ENCODE measurements at regions not wholly inside any gene's neighbourhood (a gene's known extent, or its start where the extent isn't known, plus 50 kb on each side); places are given as distances from the start of the nearest gene placed in this dataset.

GRCh38 chr13:86878781-86879180, 792.4 kb upstream of the SLITRK5 start:
- H3K4me3 ChIP-seq (ENCODE audit: low read length): no peak overlapping the region
- no peak for TF ChIP-seq CTCF (conservative IDR thresholded peaks at IDR 0.05; ENCODE audit: low read depth, low read length)
- DNase-seq (ENCODE audit: low read depth): no peak

- TF ChIP-seq CTCF (conservative IDR thresholded peaks at IDR 0.05; ENCODE audit: low read depth, low read length): no peak
- no peak for DNase-seq (ENCODE audit: low read depth)
Measured at GRCh38 chr13:86881390-86881789, 789.8 kb upstream of the SLITRK5 start.

GRCh38 chr13:86882107-86882506, 789.1 kb upstream of the SLITRK5 start:
- no peak overlapping the region for H3K4me3 ChIP-seq (ENCODE audit: low read length)
- DNase-seq (ENCODE audit: low read depth): no peak
- TF ChIP-seq CTCF (conservative IDR thresholded peaks at IDR 0.05; ENCODE audit: low read depth, low read length): no peak

More at GRCh38 chr13:86881390-86881789, 789.8 kb upstream of the SLITRK5 start:
- H3K4me3 ChIP-seq (ENCODE audit: low read length): no peak overlapping the region

GRCh38 chr13:86882835-86883234, 788.3 kb upstream of the SLITRK5 start:
- DNase-seq (ENCODE audit: low read depth): no peak
- TF ChIP-seq CTCF (conservative IDR thresholded peaks at IDR 0.05; ENCODE audit: low read depth, low read length): no peak
- H3K4me3 ChIP-seq (ENCODE audit: low read length): no peak overlapping the region

GRCh38 chr13:86892330-86892729, 778.8 kb upstream of the SLITRK5 start:
- no peak for DNase-seq (ENCODE audit: low read depth)
- H3K4me3 ChIP-seq (ENCODE audit: low read length): no peak overlapping the region
- TF ChIP-seq CTCF (conservative IDR thresholded peaks at IDR 0.05; ENCODE audit: low read depth, low read length): no peak

- DNase-seq (ENCODE audit: low read depth): peak; percentile 19
- TF ChIP-seq CTCF (conservative IDR thresholded peaks at IDR 0.05; ENCODE audit: low read depth, low read length): no peak
- no peak overlapping the region for H3K4me3 ChIP-seq (ENCODE audit: low read length)
Measured at GRCh38 chr13:86900906-86901305, 770.3 kb upstream of the SLITRK5 start.

- no peak overlapping the region for H3K4me3 ChIP-seq (ENCODE audit: low read length)
- TF ChIP-seq CTCF (conservative IDR thresholded peaks at IDR 0.05; ENCODE audit: low read depth, low read length): no peak
- DNase-seq (ENCODE audit: low read depth): peak; percentile 8
Measured at GRCh38 chr13:86906127-86906874, 764.9 kb upstream of the SLITRK5 start.

All from retinal pigment epithelial cell (primary cell).